Osteocyte (in vitro differentiated cells): ENCODE measurements at regions not wholly inside any gene's neighbourhood (a gene's known extent, or its start where the extent isn't known, plus 50 kb on each side); places are given as distances from the start of the nearest gene placed in this dataset.

Experiments used
- DNase-seq: peaks from one replicate; pipeline ENCODE4 v3.0.0; 2021; ENCODE audit warnings: mixed read lengths; ENCODE audit not compliant: unreplicated experiment; ENCODE audit errors: extremely low spot score
- H3K27ac Mint-ChIP-seq: one replicate; pipeline ENCODE4 v1.8.0; 2021; ENCODE audit warnings: mild to moderate bottlenecking, mixed read lengths; ENCODE audit not compliant: unreplicated experiment
- H3K27me3 Mint-ChIP-seq: one replicate; pipeline ENCODE4 v1.8.0; 2021; ENCODE audit warnings: mixed read lengths; ENCODE audit not compliant: unreplicated experiment
- H3K36me3 Mint-ChIP-seq: one replicate; pipeline ENCODE4 v1.8.0; 2021; ENCODE audit warnings: mixed read lengths; ENCODE audit not compliant: unreplicated experiment
- H3K4me1 Mint-ChIP-seq: one replicate; pipeline ENCODE4 v1.8.0; 2021; ENCODE audit warnings: mixed read lengths; ENCODE audit not compliant: unreplicated experiment
- H3K4me3 Mint-ChIP-seq: one replicate; pipeline ENCODE4 v1.8.0; 2021; ENCODE audit warnings: mild to moderate bottlenecking, moderate library complexity, mixed read lengths; ENCODE audit not compliant: unreplicated experiment
- H3K9me3 Mint-ChIP-seq: one replicate; pipeline ENCODE4 v1.8.0; 2021; ENCODE audit warnings: mixed read lengths; ENCODE audit not compliant: unreplicated experiment
- TF ChIP-seq, protein P1 (sequence below): fragments of 200-600 bp; sonication (generic); IDR thresholded peaks from 2 replicates; pipeline ENCODE4 v1.5.0; 2021; ENCODE audit warnings: antibody characterized with exemption, mild to moderate bottlenecking, moderate library complexity

DNA sequence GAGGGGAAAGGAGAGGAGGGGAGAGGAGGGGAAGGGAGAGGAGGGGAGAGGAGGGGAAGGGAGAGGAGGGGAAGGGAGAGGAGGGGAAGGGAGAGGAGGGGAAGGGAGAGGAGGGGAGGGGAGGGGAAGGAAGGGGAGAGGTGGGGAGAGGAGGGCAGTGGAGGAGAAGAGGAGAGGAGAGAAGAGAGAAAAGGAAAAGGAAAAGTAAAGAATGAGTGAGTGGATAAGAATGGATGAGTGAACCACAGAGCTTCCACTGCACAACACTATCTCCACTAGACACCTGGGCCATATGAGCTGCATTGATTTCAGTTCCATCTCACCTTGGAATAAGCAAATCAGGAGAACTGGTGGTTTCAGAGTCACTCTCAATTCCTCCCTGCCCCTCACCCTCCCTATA lies 204.1 kb upstream of the TOX3 start:
- Mint-ChIP-seq H3K27me3 (no peaks in the 10 kb centered on the region), H3K27ac (no peak overlapping the region), H3K4me3 (no peak overlapping the region), H3K36me3 (no peaks in the 10 kb centered on the region), H3K4me1 (no peaks in the 10 kb centered on the region), H3K9me3 (no peaks in the 10 kb centered on the region)
- no peak for DNase-seq
- TF ChIP-seq, protein P1, sequence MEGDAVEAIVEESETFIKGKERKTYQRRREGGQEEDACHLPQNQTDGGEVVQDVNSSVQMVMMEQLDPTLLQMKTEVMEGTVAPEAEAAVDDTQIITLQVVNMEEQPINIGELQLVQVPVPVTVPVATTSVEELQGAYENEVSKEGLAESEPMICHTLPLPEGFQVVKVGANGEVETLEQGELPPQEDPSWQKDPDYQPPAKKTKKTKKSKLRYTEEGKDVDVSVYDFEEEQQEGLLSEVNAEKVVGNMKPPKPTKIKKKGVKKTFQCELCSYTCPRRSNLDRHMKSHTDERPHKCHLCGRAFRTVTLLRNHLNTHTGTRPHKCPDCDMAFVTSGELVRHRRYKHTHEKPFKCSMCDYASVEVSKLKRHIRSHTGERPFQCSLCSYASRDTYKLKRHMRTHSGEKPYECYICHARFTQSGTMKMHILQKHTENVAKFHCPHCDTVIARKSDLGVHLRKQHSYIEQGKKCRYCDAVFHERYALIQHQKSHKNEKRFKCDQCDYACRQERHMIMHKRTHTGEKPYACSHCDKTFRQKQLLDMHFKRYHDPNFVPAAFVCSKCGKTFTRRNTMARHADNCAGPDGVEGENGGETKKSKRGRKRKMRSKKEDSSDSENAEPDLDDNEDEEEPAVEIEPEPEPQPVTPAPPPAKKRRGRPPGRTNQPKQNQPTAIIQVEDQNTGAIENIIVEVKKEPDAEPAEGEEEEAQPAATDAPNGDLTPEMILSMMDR: no peak

DNA sequence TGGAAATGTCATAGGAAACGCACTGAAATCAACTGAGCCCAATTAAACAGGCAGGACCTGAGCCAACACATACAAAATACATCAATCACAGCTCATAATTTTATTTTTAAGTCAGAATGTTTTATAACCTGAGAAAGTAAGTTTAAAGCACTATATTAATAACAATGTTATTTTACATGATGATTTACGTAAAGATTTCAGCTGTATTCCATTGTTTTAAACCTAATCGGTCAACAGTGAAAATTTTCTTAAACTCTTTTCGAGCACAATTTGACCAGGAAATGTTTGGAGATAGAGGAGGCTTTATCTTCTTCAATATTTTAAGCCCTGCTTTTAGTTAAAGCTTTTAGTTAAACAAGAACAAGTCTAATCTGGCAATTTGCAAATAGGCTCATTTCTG lies 201.8 kb upstream of the TOX3 start:
- Mint-ChIP-seq H3K4me1 (no peaks in the 10 kb centered on the region), H3K4me3 (no peak overlapping the region), H3K9me3 (no peaks in the 10 kb centered on the region), H3K27ac (no peak overlapping the region), H3K27me3 (no peaks in the 10 kb centered on the region), H3K36me3 (no peaks in the 10 kb centered on the region)
- no peak for DNase-seq
- TF ChIP-seq, protein P1: no peak

DNA sequence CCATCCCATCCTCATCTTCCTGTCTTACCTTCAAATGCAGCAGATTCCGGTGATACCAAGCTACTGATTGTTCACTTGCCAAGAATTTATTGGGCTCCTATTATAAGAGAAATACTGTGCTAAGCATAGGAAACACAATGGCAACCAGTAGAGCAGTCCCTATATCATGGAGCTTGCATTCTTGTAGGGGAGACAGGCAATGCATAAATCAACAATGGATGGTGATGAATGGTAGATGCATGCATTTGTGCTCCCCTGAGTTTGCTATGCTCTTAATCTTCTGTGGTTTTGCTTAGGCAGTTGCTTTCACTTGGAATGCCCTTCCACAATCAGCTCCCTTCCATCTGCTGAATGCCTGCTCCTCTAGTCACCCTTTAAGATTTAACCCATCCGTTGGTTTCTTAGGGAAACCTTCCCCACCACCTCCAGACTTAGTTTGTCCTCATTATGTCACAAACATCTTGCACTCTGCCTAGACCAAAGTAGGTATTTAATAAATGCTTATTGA lies 200.2 kb upstream of the TOX3 start:
- Mint-ChIP-seq H3K4me3 (no peak overlapping the region), H3K36me3 (no peaks in the 10 kb centered on the region), H3K27ac (no peak overlapping the region), H3K9me3 (no peaks in the 10 kb centered on the region), H3K27me3 (no peaks in the 10 kb centered on the region), H3K4me1 (no peaks in the 10 kb centered on the region)
- DNase-seq: no peak
- TF ChIP-seq, protein P1: no peak

DNA sequence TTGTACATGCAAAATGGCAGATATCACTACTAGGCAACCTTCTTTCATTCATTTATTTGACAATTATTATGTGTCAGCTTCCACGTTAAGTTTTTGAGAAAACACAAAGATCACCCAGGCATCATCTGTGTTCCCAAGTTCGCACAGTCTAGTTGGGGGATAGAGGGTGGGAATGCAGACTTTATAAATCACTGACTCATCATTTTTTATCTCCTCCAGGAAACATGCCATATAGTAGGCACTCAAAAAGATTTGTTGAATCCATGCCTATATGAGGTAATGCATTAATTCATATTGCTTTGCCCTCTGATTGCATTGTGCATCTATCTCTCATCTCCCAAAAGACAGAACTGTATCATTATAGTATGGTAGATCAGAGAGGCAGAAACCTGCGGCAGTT lies 196.8 kb upstream of the TOX3 start:
- TF ChIP-seq, protein P1: no peak
- no peak overlapping the region for H3K4me3 Mint-ChIP-seq

DNA sequence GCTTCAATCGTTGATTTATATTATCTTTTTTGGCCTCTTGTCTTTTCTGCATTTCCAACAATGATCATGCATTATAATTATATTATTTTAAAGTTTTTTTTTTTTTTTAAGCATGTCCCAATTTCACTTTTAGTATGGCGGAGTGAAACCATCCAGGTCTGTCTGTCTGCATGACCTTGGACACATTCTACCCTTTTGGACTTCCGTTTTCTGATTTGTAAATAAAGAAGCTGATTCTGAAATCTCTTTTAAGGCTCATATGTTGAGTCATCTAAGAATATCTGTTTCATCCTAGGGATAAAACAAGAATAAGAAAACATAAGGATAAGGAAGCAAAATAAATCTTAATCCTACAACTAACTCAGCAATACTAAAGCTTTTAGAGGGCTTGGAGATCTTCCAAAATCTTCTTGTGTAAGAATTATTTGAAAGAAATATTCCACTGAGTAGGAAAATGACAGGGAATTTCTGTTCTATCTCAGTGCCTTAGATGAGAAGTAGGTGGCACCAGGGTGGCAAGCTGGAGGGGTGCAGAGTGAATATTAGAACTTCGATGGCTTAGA lies 195.7 kb upstream of the TOX3 start:
- Mint-ChIP-seq H3K4me1 (no peaks in the 10 kb centered on the region), H3K27ac (no peak overlapping the region), H3K4me3 (no peak overlapping the region), H3K36me3 (no peaks in the 10 kb centered on the region), H3K9me3 (no peaks in the 10 kb centered on the region), H3K27me3 (no peaks in the 10 kb centered on the region)
- TF ChIP-seq, protein P1: no peak
- DNase-seq: no peak

More for the DNA sequence above, 196.8 kb upstream of the TOX3 start:
- H3K9me3 Mint-ChIP-seq: no peaks in the 10 kb centered on the region
- H3K4me1 Mint-ChIP-seq: no peaks in the 10 kb centered on the region
- no peak overlapping the region for H3K27ac Mint-ChIP-seq
- H3K27me3 Mint-ChIP-seq: no peaks in the 10 kb centered on the region
- no peak for DNase-seq
- H3K36me3 Mint-ChIP-seq: no peaks in the 10 kb centered on the region
